Neural cell (in vitro differentiated cells): ENCODE measurements at regions not wholly inside any gene's neighbourhood (a gene's known extent, or its start where the extent isn't known, plus 50 kb on each side); places are given as distances from the start of the nearest gene placed in this dataset.

ENCODE experiments used
- CTCF ChIP-seq: fragments of 450-650 bp; IDR thresholded peaks from 2 replicates; pipeline ENCODE4 v1.5.1; 2014; ENCODE audit warnings: antibody characterized with exemption, mild to moderate bottlenecking, moderate library complexity; ENCODE audit not compliant: poor library complexity, severe bottlenecking
- EP300 ChIP-seq: fragments of 450-650 bp; conservative IDR thresholded peaks from 2 replicates; pipeline ENCODE4 v1.6.1; 2014; ENCODE audit warnings: antibody characterized with exemption, mild to moderate bottlenecking, moderate library complexity; ENCODE audit not compliant: poor library complexity, severe bottlenecking
- POLR2AphosphoS5 ChIP-seq: IDR thresholded peaks from 2 replicates; pipeline ENCODE4 v1.6.1; 2012
- RAD21 ChIP-seq: fragments of 450-650 bp; conservative IDR thresholded peaks from 2 replicates; pipeline ENCODE4 v1.6.1; 2014; ENCODE audit warnings: antibody characterized with exemption, mild to moderate bottlenecking, moderate library complexity
- REST ChIP-seq: IDR thresholded peaks from 2 replicates; pipeline ENCODE4 v1.6.1; 2012; ENCODE audit warnings: borderline replicate concordance
- SMC3 ChIP-seq: fragments of 450-650 bp; conservative IDR thresholded peaks from 2 replicates; pipeline ENCODE4 v1.6.1; 2014; ENCODE audit warnings: antibody characterized with exemption, mild to moderate bottlenecking, moderate library complexity; ENCODE audit not compliant: poor library complexity
- TAF1 ChIP-seq: IDR thresholded peaks from 2 replicates; pipeline ENCODE4 v1.6.1; 2012; ENCODE audit warnings: low read depth

- TF ChIP-seq CTCF (no peak), POLR2AphosphoS5 (no peak), EP300 (no peak), SMC3 (no peak), REST (no peak), RAD21 (no peak), TAF1 (no peak)
Observed at GRCh38 chr9:7328453-7328852, 471.1 kb downstream of the DMAC1 start.
